Upper lobe of left lung (tissue), 4 donors: ENCODE measurements at regions not wholly inside any gene's neighbourhood (a gene's known extent, or its start where the extent isn't known, plus 50 kb on each side); places are given as distances from the start of the nearest gene placed in this dataset.

Source experiments
- EP300 ChIP-seq, 4 donors: sonication (generic); formaldehyde crosslinking; IDR thresholded peaks; one replicate each; pipeline ENCODE4 v1.5.1; 2017; ENCODE audit warnings: antibody characterized with exemption in 4 of 4, control low read depth in 2 of 4
- POLR2A ChIP-seq, 4 donors: fragments of 450-650 bp; IDR thresholded peaks; one replicate each; pipeline ENCODE4 v1.5.1; 2016 to 2017; ENCODE audit warnings: antibody characterized with exemption in 4 of 4, mild to moderate bottlenecking in 2 of 4
- POLR2AphosphoS5 ChIP-seq, 2 donors: sonication (generic); formaldehyde crosslinking; IDR thresholded peaks; one replicate each; pipeline ENCODE4 v1.5.1; 2017; ENCODE audit warnings: antibody characterized with exemption in 2 of 2
- TF ChIP-seq, protein P1 (sequence below), 6 experiments: fragments of 450-650 bp in 4 of 6; fragments of 200-600 bp in 2 of 6; sonication (generic) in 2 of 6; IDR thresholded peaks; one replicate each; pipeline ENCODE4 v1.5.1; 2016 to 2019; ENCODE audit warnings: antibody characterized with exemption in 6 of 6

DNA sequence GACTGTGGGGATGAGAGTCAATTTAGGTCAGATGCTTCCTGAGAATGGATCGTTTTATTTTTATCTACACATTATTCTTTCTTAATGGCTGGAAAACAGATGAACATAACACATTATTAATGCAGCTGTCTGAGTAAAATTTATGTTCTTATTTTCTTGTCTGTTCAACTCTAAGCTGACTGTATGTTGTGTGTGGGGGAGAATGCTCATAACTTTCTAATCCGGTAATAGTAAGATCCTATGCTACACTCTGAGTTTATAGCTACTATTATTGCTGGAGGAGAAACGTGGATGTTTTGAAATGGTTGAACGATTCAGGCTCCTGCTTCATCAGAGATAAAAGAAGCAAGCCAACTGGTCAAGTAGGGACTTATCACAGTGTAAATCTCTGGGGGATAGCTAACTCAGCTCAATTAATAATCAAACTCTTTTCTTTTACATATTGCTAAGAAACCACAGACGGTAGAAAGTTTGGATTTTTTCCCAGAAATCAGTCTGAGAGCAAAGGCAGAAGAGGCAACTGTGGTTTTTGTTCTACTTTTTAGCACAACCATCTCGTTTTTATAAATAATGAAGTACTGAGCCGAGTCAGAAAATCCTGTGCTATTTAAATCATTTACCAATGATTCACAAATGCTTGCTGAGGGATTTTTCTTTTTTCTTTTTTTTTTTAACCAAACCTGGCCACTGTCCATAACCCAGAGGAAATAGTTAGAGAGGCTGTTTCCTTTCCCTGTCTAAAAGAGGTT, 265.0 kb upstream of the FAM174A start:
- TF ChIP-seq POLR2A (IDR thresholded peaks at IDR 0.05) (no peak), POLR2AphosphoS5 (IDR thresholded peaks at IDR 0.05) (no peak), EP300 (IDR thresholded peaks at IDR 0.05) (no peak)
- TF ChIP-seq, protein P1, sequence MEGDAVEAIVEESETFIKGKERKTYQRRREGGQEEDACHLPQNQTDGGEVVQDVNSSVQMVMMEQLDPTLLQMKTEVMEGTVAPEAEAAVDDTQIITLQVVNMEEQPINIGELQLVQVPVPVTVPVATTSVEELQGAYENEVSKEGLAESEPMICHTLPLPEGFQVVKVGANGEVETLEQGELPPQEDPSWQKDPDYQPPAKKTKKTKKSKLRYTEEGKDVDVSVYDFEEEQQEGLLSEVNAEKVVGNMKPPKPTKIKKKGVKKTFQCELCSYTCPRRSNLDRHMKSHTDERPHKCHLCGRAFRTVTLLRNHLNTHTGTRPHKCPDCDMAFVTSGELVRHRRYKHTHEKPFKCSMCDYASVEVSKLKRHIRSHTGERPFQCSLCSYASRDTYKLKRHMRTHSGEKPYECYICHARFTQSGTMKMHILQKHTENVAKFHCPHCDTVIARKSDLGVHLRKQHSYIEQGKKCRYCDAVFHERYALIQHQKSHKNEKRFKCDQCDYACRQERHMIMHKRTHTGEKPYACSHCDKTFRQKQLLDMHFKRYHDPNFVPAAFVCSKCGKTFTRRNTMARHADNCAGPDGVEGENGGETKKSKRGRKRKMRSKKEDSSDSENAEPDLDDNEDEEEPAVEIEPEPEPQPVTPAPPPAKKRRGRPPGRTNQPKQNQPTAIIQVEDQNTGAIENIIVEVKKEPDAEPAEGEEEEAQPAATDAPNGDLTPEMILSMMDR (IDR thresholded peaks at IDR 0.05): no peak
